DMS114 treated with DMSO at 0.1 percent for 48 hours (cell line): ENCODE measurements at regions not wholly inside any gene's neighbourhood (a gene's known extent, or its start where the extent isn't known, plus 50 kb on each side); places are given as distances from the start of the nearest gene placed in this dataset.
"Not testable (repeated sequence)": the region's sequence is repeated elsewhere in the genome, so short reads cannot be mapped to it uniquely, and the experiment has no call there.

ENCODE experiments used
- DNase-seq: peaks from one replicate; lab custom pipeline; 2025; ENCODE audit not compliant: unreplicated experiment; lab: John Stamatoyannopoulos, UW

GRCh38 chr10:118805146-118805545, 50.4 kb upstream of the CACUL1 start:
- no peak for DNase-seq

- no peak for DNase-seq
These were observed 52.9 kb upstream of the CACUL1 start for GRCh38 chr10:118807512-118808305.

GRCh38 chr10:118808601-118809356, 54.0 kb upstream of the CACUL1 start:
- no peak for DNase-seq

- no peak for DNase-seq
These were observed 54.8 kb upstream of the CACUL1 start for GRCh38 chr10:118809357-118810220.

- no peak for DNase-seq
These were observed 56.2 kb upstream of the CACUL1 start for GRCh38 chr10:118810796-118811505.

GRCh38 chr10:118811675-118812392, 57.1 kb upstream of the CACUL1 start:
- DNase-seq, result no peak

- DNase-seq, result no peak
These were observed 57.6 kb upstream of the CACUL1 start for GRCh38 chr10:118812393-118812740.

GRCh38 chr10:118813001-118813400, 58.2 kb upstream of the CACUL1 start:
- DNase-seq, result not testable (repeated sequence)

- no peak for DNase-seq
These were observed 61.9 kb upstream of the CACUL1 start for GRCh38 chr10:118816471-118817168.

GRCh38 chr10:118817328-118818068, 62.7 kb upstream of the CACUL1 start:
- no peak for DNase-seq

- no peak for DNase-seq
These were observed 64.0 kb upstream of the CACUL1 start for GRCh38 chr10:118818621-118819221.

- DNase-seq, result no peak
These were observed 65.8 kb upstream of the CACUL1 start for GRCh38 chr10:118820326-118821116.

GRCh38 chr10:118823256-118823907, 68.6 kb upstream of the CACUL1 start:
- no peak for DNase-seq

- DNase-seq, result no peak
These were observed 72.3 kb upstream of the CACUL1 start for GRCh38 chr10:118827053-118827452.

GRCh38 chr10:118827466-118828155, 72.8 kb upstream of the CACUL1 start:
- no peak for DNase-seq

- no peak for DNase-seq
These were observed 77.5 kb upstream of the CACUL1 start for GRCh38 chr10:118832241-118832651.

- DNase-seq, result not testable (repeated sequence)
These were observed 79.6 kb upstream of the CACUL1 start for GRCh38 chr10:118834370-118834769.
